Ovary (tissue), 3 donors: ENCODE measurements at regions not wholly inside any gene's neighbourhood (a gene's known extent, or its start where the extent isn't known, plus 50 kb on each side); places are given as distances from the start of the nearest gene placed in this dataset.

ENCODE experiments used
- EP300 ChIP-seq: sonication (generic); formaldehyde crosslinking; IDR thresholded peaks from one replicate; pipeline ENCODE4 v1.6.1; 2017; ENCODE audit warnings: antibody characterized with exemption
- POLR2A ChIP-seq: fragments of 450-650 bp; IDR thresholded peaks from one replicate; pipeline ENCODE4 v1.6.1; 2017; ENCODE audit warnings: antibody characterized with exemption, mild to moderate bottlenecking, moderate library complexity
- TF ChIP-seq, protein P1 (sequence below), 3 donors: fragments of 450-650 bp in 2 of 3; fragments of 200-600 bp in 1 of 3; IDR thresholded peaks; one replicate each; pipeline versions ENCODE4 v1.5.1 to v1.8.0; 2016 to 2022; ENCODE audit warnings: antibody characterized with exemption in 3 of 3, mild to moderate bottlenecking in 1 of 3
- donor health status: DM: no; HTN: no; CAD: no.

DNA sequence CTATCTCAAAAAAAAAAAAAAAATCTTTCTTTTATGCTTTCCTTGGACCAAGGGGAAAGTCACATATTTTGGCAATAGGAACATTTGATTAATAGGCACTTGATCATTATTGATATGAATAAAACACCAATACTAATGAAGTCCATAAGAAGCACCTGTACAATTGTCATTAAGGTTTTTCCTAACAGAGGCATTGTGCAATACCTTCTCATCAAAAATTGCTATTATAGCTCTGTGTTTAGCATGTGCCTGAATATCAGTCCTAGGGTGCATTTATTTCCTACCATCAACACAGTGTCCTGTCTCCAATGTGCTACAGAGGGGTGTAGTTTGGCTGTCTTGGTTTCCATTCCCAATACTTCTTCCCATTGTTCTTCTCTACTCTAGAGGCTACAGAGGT, 483.8 kb upstream of the SPRED2 start:
- TF ChIP-seq, protein P1, sequence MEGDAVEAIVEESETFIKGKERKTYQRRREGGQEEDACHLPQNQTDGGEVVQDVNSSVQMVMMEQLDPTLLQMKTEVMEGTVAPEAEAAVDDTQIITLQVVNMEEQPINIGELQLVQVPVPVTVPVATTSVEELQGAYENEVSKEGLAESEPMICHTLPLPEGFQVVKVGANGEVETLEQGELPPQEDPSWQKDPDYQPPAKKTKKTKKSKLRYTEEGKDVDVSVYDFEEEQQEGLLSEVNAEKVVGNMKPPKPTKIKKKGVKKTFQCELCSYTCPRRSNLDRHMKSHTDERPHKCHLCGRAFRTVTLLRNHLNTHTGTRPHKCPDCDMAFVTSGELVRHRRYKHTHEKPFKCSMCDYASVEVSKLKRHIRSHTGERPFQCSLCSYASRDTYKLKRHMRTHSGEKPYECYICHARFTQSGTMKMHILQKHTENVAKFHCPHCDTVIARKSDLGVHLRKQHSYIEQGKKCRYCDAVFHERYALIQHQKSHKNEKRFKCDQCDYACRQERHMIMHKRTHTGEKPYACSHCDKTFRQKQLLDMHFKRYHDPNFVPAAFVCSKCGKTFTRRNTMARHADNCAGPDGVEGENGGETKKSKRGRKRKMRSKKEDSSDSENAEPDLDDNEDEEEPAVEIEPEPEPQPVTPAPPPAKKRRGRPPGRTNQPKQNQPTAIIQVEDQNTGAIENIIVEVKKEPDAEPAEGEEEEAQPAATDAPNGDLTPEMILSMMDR (IDR thresholded peaks at IDR 0.05) = no peak
- TF ChIP-seq POLR2A (no peak), EP300 (no peak)
